ENCODE measurements at regions not wholly inside any gene's neighbourhood (a gene's known extent, or its start where the extent isn't known, plus 50 kb on each side); places are given as distances from the start of the nearest gene placed in this dataset.

DNA sequence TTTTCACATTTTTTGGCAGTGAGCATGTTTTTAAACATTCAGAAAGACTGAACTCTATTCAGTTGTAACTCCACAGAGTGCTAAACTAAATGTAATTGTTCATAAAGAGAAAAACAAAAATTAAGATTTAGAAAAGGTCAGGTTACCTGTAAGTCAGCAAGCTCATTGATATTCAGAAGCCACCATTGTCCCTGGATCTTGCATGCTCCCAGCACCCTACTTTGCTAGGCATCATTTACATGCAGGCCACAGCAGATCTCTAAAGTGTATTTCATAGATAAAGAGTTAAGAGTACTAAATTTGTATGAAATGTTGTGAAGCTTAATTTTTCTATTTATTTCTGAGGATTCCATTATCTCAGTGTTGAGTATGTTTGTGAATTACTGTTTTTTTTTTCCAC lies 64.8 kb upstream of the CDH19 start (continued):
- no peak for TF ChIP-seq ZNF391 (tag by site-specific recombination; IDR thresholded peaks at IDR 0.05; ENCODE audit: borderline replicate concordance, low read depth)
- TF ChIP-seq ZNF654 (tag by site-specific recombination; IDR thresholded peaks at IDR 0.05; ENCODE audit: low read depth): no peak
- TF ChIP-seq ZNF473 (tag by site-specific recombination; IDR thresholded peaks at IDR 0.05): no peak

DNA sequence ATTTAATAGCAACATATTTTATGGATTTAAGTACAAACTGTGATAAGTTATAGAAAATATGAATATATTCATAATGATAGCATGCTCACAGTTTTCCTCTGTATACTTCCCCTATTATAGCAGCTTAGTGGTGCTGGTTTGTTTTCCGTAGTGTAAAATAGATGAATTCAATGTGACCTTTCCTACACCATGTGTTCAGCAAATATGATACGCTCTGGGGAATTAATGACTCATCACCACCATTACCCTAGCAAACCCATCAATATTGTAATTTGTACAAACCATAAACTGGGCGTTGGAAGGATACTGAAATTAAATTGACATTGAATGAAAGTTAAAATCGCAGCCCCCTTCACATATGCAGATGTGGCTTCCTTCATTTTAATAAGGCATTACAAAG lies 58.7 kb upstream of the CDH19 start:
- ChIA-PET CTCF (no interaction called here), POLR2A (no interaction called here)
- no peaks in the 10 kb centered on the region for H3K36me3 ChIP-seq (ENCODE audit: control insufficient read depth in 2 of 2, insufficient read depth in 1 of 2, low read length in 2 of 2)
- TF ChIP-seq SETDB1 (IDR thresholded peaks at IDR 0.05; ENCODE audit: insufficient read length, low read length) (no peak), ZNF426 (tag by site-specific recombination; IDR thresholded peaks at IDR 0.05) (no peak), ZBTB8A (tag by site-specific recombination; IDR thresholded peaks at IDR 0.05) (no peak), ZNF610 (tag by site-specific recombination; IDR thresholded peaks at IDR 0.05; ENCODE audit: borderline replicate concordance) (no peak), ZNF561 (tag by site-specific recombination; IDR thresholded peaks at IDR 0.05; ENCODE audit: borderline replicate concordance) (no peak), ZNF560 (tag by site-specific recombination; IDR thresholded peaks at IDR 0.05; ENCODE audit: borderline replicate concordance) (no peak)
- TF ChIP-seq, protein P1, sequence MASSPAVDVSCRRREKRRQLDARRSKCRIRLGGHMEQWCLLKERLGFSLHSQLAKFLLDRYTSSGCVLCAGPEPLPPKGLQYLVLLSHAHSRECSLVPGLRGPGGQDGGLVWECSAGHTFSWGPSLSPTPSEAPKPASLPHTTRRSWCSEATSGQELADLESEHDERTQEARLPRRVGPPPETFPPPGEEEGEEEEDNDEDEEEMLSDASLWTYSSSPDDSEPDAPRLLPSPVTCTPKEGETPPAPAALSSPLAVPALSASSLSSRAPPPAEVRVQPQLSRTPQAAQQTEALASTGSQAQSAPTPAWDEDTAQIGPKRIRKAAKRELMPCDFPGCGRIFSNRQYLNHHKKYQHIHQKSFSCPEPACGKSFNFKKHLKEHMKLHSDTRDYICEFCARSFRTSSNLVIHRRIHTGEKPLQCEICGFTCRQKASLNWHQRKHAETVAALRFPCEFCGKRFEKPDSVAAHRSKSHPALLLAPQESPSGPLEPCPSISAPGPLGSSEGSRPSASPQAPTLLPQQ (tag by site-specific recombination; IDR thresholded peaks at IDR 0.05): no peak
- no peak overlapping the region for H3K27ac ChIP-seq (ENCODE audit: extremely low read depth, low read depth, low read length)
- no peak overlapping the region for H3K4me3 ChIP-seq (ENCODE audit: low read depth, low read length)
- H3K9me3 ChIP-seq (ENCODE audit: control insufficient read depth, insufficient read depth, low read depth, low read length): no peaks in the 10 kb centered on the region
- no peaks in the 10 kb centered on the region for H3K4me1 ChIP-seq (ENCODE audit: control insufficient read depth, insufficient read depth, low read length)

DNA sequence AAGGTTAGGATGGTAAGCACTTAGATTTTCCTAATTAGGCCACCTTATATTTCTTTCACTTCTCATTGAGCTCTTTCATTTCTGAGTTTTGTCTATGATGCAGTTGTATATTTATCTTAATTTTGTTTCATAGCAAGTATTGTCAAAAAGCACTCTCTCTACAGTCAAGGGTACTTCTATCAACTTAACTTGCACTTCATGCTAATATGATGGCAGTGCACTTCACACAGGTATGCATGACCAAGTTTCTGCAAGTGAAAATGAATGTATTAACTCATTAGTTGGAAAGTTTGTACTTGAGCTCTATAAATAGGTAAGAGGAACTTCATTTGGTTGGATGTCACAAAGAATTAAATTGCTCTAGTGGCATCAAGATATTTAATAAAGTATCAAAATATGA lies 51.5 kb upstream of the CDH19 start:
- POLR2A ChIA-PET: no interaction called here
- H3K4me1 ChIP-seq (ENCODE audit: control insufficient read depth, insufficient read depth, low read length): no peaks in the 10 kb centered on the region
- CTCF ChIA-PET: no interaction called here

More for the DNA sequence above, 51.5 kb upstream of the CDH19 start:
- Histone ChIP-seq H3K36me3 (ENCODE audit: control insufficient read depth in 2 of 2, insufficient read depth in 1 of 2, low read length in 2 of 2) (no peaks in the 10 kb centered on the region), H3K4me3 (ENCODE audit: low read depth, low read length) (no peak overlapping the region), H3K27ac (ENCODE audit: extremely low read depth, low read depth, low read length) (no peak overlapping the region), H3K9me3 (ENCODE audit: control insufficient read depth, insufficient read depth, low read depth, low read length) (no peaks in the 10 kb centered on the region)
- TF ChIP-seq ZNF146 (tag by site-specific recombination; IDR thresholded peaks at IDR 0.05) (no peak), REPIN1 (tag by site-specific recombination; IDR thresholded peaks at IDR 0.05; ENCODE audit: low read depth) (no peak), ZNF37A (tag by site-specific recombination; IDR thresholded peaks at IDR 0.05) (no peak), GLI4 (tag by site-specific recombination; IDR thresholded peaks at IDR 0.05) (no peak), GFI1B (tag by site-specific recombination; IDR thresholded peaks at IDR 0.05) (no peak), ZNF514 (tag by site-specific recombination; IDR thresholded peaks at IDR 0.05) (no peak), ZNF596 (tag by site-specific recombination; IDR thresholded peaks at IDR 0.05) (no peak), TCF7L2 (IDR thresholded peaks at IDR 0.05; ENCODE audit: borderline replicate concordance, low read depth, low read length) (no peak), ZNF585B (tag by site-specific recombination; IDR thresholded peaks at IDR 0.05) (no peak), ZNF707 (tag by site-specific recombination; IDR thresholded peaks at IDR 0.05) (no peak), ZNF677 (tag by site-specific recombination; IDR thresholded peaks at IDR 0.05) (no peak), ZNF211 (tag by site-specific recombination; IDR thresholded peaks at IDR 0.05; ENCODE audit: low read depth) (no peak), ZNF223 (tag by site-specific recombination; IDR thresholded peaks at IDR 0.05) (no peak), BCL11B (tag by site-specific recombination; IDR thresholded peaks at IDR 0.05; ENCODE audit: low read depth) (no peak), MYNN (tag by site-specific recombination; IDR thresholded peaks at IDR 0.05; ENCODE audit: borderline replicate concordance) (no peak)
- TF ChIP-seq, protein P2, sequence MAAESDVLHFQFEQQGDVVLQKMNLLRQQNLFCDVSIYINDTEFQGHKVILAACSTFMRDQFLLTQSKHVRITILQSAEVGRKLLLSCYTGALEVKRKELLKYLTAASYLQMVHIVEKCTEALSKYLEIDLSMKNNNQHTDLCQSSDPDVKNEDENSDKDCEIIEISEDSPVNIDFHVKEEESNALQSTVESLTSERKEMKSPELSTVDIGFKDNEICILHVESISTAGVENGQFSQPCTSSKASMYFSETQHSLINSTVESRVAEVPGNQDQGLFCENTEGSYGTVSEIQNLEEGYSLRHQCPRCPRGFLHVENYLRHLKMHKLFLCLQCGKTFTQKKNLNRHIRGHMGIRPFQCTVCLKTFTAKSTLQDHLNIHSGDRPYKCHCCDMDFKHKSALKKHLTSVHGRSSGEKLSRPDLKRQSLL (tag by site-specific recombination; IDR thresholded peaks at IDR 0.05): no peak
- TF ChIP-seq, protein P3, sequence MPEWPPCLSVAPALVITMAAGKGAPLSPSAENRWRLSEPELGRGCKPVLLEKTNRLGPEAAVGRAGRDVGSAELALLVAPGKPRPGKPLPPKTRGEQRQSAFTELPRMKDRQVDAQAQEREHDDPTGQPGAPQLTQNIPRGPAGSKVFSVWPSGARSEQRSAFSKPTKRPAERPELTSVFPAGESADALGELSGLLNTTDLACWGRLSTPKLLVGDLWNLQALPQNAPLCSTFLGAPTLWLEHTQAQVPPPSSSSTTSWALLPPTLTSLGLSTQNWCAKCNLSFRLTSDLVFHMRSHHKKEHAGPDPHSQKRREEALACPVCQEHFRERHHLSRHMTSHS (tag by site-specific recombination; IDR thresholded peaks at IDR 0.05): no peak
